NB4 (cell line): ENCODE measurements at regions not wholly inside any gene's neighbourhood (a gene's known extent, or its start where the extent isn't known, plus 50 kb on each side); places are given as distances from the start of the nearest gene placed in this dataset.

ENCODE experiments used
- CTCF ChIP-seq: IDR thresholded peaks from one replicate; pipeline ENCODE4 v1.5.1; 2012; ENCODE audit warnings: low read depth, low read length
- MAX ChIP-seq: IDR thresholded peaks from 2 replicates; pipeline ENCODE4 v1.6.1; 2011; ENCODE audit warnings: low read depth, low read length
- MYC ChIP-seq: IDR thresholded peaks from 2 replicates; pipeline ENCODE4 v1.6.1; 2011; ENCODE audit warnings: low read depth, low read length
- POLR2A ChIP-seq: IDR thresholded peaks from 2 replicates; pipeline ENCODE4 v1.6.1; 2011; ENCODE audit warnings: mild to moderate bottlenecking; ENCODE audit not compliant: insufficient read length; ENCODE audit errors: extremely low read depth

- TF ChIP-seq CTCF (no peak), POLR2A (no peak), MAX (no peak), MYC (no peak)
Observed at GRCh38 chr1:56336982-56337381, 242.4 kb downstream of the PLPP3 start.
